Skeletal muscle tissue (tissue), 3 donors: ENCODE measurements at regions not wholly inside any gene's neighbourhood (a gene's known extent, or its start where the extent isn't known, plus 50 kb on each side); places are given as distances from the start of the nearest gene placed in this dataset.
"Not testable (repeated sequence)": the region's sequence is repeated elsewhere in the genome, so short reads cannot be mapped to it uniquely, and the experiment has no call there.

Experiments
- H3K27ac ChIP-seq: one replicate; pipeline ENCODE4 v1.7.0; 2013; ENCODE audit warnings: mild to moderate bottlenecking, low read depth, low read length, inconsistent platforms
- H3K27me3 ChIP-seq, 3 donors: one replicate each; pipeline ENCODE4 v1.7.0; 2013; ENCODE audit warnings: low read length in 3 of 3; ENCODE audit not compliant: control insufficient read depth in 3 of 3, insufficient read depth in 3 of 3
- H3K36me3 ChIP-seq, 3 donors: one replicate each; pipeline ENCODE4 v1.7.0; 2013; ENCODE audit warnings: low read length in 3 of 3; ENCODE audit not compliant: control insufficient read depth in 3 of 3, insufficient read depth in 3 of 3
- H3K4me1 ChIP-seq, 3 donors: one replicate each; pipeline ENCODE4 v1.7.0; 2013; ENCODE audit warnings: low read length in 3 of 3, mild to moderate bottlenecking in 3 of 3; ENCODE audit not compliant: control insufficient read depth in 3 of 3, insufficient read depth in 3 of 3
- H3K4me3 ChIP-seq, 3 donors: one replicate each; pipeline ENCODE4 v1.7.0; 2013; ENCODE audit warnings: low read length in 3 of 3
- H3K9ac ChIP-seq, 3 donors: one replicate each; pipeline ENCODE4 v1.7.0; 2013; ENCODE audit warnings: low read length in 3 of 3, mild to moderate bottlenecking in 3 of 3, moderate library complexity in 2 of 3, low read depth in 1 of 3
- H3K9me3 ChIP-seq, 3 donors: one replicate each; pipeline ENCODE4 v1.7.0; 2013; ENCODE audit warnings: low read length in 3 of 3; ENCODE audit not compliant: control insufficient read depth in 3 of 3
- donor health status: Osteomylitis.

DNA sequence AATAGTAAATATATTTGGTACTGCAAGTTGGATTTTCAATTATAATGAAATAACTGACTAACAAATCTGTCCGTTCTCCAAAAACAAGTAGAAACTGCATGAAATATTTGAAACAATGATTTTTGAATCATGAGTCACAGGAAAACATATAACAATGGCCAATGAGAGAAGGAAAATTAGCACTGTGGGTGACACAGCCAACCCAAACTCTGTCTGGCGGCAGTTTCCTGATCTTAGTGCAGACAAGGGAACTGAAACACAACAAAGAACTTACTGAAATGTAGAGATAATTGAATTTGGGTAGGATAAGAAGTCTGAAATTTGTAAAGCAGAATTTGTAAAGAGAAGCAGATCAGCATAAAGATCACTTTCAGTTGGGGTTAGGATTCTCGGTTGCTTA lies 2743.3 kb upstream of the PCDH20 start:
- Histone ChIP-seq H3K9me3 (no peaks in the 10 kb centered on the region), H3K9ac (no peak overlapping the region), H3K4me3 (no peak overlapping the region), H3K36me3 (no peaks in the 10 kb centered on the region), H3K27me3 (no peaks in the 10 kb centered on the region), H3K27ac (no peak overlapping the region), H3K4me1 (no peaks in the 10 kb centered on the region)

DNA sequence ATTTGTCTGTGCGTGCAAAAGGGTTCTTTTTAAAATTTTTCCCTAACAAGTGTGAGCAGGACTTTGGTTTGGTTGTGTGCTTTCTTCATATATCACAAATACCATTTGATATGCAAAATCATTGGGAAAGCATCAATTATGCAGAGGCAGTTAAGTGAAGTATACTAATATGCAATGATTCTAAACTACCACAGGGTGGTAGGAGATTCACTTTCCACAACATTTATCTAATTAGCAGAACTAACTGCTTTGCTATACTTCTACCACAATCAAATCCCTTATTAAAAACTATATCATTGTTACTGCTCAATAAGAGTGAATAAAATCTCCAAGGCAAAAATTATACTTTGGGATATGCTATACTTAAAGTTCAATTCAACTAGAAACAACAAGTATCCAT lies 2738.9 kb upstream of the PCDH20 start:
- Histone ChIP-seq H3K4me3 (no peak overlapping the region), H3K9ac (no peak overlapping the region), H3K27ac (no peak overlapping the region), H3K9me3 (no peaks in the 10 kb centered on the region), H3K4me1 (no peaks in the 10 kb centered on the region), H3K27me3 (no peaks in the 10 kb centered on the region), H3K36me3 (no peaks in the 10 kb centered on the region)

DNA sequence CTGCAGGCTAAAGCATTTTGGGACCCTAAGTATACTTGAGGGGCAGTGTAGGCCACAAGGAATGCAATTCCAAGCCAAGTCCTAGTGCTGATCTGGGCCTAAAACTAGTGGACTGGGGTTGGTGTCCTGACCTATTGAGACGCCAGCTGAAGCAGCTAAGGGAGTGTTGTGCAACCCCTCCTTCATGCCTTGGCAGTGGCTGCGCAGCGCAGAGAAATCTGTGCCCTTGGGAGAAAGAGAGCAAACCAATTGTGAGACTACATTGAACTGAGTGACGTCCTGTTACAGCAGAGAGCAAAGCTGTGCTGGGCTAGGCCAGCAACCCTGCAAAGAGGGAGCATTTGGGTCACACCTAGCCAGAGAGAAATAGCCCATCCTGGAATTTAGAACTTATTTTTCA lies 2715.0 kb upstream of the PCDH20 start:
- no peak overlapping the region for H3K27ac ChIP-seq
- H3K4me1 ChIP-seq: no peaks in the 10 kb centered on the region
- H3K9me3 ChIP-seq: no peaks in the 10 kb centered on the region

DNA sequence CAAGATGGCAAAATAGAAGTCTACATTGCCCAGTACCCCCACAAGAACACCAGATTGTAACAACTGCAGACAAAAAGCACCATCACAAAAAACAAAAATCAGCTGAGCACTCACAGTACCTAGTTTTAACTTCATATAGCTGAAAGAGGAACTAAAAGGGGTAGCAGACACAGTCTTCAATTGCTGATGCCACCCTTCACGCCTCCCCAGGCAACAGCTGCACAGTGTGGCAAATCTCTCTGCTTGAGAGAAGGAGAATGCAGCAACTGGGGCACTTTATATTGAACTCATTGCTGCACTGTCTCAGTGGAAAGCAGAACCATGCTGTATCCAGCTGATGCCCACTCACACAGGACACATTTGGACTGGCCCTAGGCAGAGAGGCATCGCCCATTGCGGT lies 2714.5 kb upstream of the PCDH20 start:
- H3K4me1 ChIP-seq: no peaks in the 10 kb centered on the region
- H3K36me3 ChIP-seq: no peaks in the 10 kb centered on the region
- no peak overlapping the region for H3K9ac ChIP-seq
- H3K9me3 ChIP-seq: no peaks in the 10 kb centered on the region
- no peaks in the 10 kb centered on the region for H3K27me3 ChIP-seq
- H3K4me3 ChIP-seq: no peak overlapping the region
- H3K27ac ChIP-seq: no peak overlapping the region

More for the DNA sequence above, 2715.0 kb upstream of the PCDH20 start:
- Histone ChIP-seq H3K36me3 (no peaks in the 10 kb centered on the region), H3K27me3 (no peaks in the 10 kb centered on the region), H3K9ac (no peak overlapping the region), H3K4me3 (no peak overlapping the region)

DNA sequence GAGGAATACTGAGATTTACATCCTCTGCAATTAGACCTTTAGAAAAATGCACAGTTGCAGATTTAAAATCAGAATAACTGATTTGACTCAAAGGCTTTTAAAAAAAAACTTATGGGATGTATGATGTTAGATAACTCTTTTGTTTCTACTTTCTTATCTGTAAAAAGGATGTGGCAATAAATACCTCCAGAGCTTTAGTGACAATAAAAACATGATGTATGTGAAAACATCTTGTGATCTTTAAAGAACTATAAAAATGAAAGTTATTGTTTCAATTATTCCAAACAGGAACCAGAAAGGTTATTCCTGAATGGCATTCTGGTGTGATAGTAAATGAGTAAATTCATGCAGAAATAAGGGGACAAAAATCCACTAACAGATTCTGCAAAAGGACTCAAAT lies 2712.2 kb upstream of the PCDH20 start:
- Histone ChIP-seq H3K36me3 (no peaks in the 10 kb centered on the region), H3K4me1 (no peaks in the 10 kb centered on the region), H3K27me3 (no peaks in the 10 kb centered on the region), H3K4me3 (no peak overlapping the region), H3K9ac (no peak overlapping the region), H3K27ac (no peak overlapping the region), H3K9me3 (no peaks in the 10 kb centered on the region)

DNA sequence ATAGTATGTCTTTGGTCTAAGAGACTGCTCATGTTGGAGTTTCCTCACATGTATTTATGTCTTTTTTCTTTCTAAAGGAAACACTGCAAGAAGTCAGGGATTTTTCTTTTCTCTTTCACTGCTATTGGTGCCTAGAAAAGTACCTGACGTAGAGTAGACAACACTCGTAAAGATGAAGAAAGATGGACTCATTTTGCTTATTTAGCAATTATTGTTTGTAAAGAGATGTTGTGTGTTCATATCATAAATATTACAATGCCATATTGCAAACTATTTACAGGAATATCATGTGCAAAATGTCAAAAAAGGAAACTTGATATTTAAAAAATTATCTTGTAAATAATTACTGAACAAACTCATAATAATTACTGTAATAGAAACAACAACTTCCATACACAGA lies 2711.5 kb upstream of the PCDH20 start:
- Histone ChIP-seq H3K36me3 (no peaks in the 10 kb centered on the region), H3K9me3 (no peaks in the 10 kb centered on the region), H3K27ac (no peak overlapping the region), H3K9ac (no peak overlapping the region), H3K4me1 (no peaks in the 10 kb centered on the region), H3K4me3 (no peak overlapping the region), H3K27me3 (no peaks in the 10 kb centered on the region)

DNA sequence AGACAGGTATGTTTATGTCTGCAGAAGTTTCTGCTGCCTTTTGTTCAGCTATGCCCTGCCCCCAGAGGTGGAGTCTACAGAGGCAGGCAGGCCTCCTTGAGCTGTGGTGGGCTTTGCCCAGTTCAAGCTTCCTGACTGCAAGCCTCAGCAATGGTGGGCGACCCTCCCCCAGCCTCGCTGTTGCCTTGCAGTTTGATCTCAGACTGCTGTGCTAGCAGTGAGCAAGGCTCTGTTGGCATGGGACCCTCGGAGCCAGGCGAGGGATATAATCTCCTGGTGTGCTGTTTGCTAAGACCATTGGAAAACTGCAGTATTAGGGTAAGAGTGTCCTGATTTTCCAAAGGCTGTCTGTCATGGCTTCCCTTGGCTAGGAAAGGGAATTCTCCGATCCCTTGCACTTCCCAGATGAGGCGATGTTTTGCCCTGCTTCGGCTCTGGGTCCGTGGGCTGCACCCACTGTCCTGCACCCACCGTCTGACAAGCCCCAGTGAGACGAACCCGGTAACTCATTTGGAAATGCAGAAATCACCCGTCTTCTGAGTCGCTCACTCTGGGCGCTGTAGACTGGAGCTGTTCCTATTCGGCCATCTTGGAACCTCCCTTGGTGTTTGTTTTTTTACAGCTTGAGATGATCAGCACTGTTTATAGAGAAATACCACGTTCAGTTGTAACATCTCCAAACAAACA lies 2705.5 kb upstream of the PCDH20 start:
- not testable (repeated sequence) for H3K4me3 ChIP-seq, H3K9me3 ChIP-seq, H3K27me3 ChIP-seq, H3K27ac ChIP-seq, H3K9ac ChIP-seq, H3K4me1 ChIP-seq, H3K36me3 ChIP-seq

DNA sequence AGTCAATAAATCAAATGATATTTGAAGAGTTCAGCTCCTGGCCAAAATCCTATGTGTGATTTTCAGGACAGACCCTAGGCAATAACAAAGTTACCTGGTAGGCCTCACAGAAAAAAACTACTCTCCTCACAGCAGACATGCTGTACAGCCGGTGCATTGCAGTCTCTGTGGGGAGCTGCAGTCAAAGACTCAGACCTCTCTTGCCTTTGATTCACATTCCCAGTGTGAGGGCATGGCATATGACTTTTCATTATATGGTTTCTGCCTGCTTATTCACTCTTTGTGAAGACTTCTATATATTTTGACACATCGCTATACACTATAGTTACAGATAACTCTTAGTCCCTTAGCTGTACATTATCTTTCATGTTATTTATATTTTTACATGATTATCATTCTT lies 2684.3 kb upstream of the PCDH20 start:
- no peak overlapping the region for H3K9ac ChIP-seq
- no peaks in the 10 kb centered on the region for H3K9me3 ChIP-seq
- no peaks in the 10 kb centered on the region for H3K36me3 ChIP-seq
- H3K27ac ChIP-seq: no peak overlapping the region
- H3K4me3 ChIP-seq: no peak overlapping the region
- no peaks in the 10 kb centered on the region for H3K4me1 ChIP-seq
- no peaks in the 10 kb centered on the region for H3K27me3 ChIP-seq

DNA sequence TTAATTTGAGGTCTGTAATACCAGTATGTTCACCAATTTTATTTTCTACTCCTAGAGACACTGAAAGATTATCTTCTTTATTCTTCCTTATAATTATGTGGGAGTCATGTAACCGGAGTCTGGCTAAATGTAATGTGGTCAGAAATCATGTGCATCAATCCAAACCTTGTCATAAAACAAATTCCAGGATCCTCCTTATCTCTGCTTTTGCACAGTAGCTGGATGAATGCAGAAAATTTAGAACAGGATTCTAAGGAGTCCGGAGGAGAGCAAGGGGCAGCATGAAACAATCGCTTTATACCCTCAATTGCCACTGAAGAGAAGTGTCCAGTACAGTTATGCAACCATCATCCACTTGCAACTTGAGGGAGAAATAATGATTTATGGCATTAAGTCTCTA lies 2674.7 kb upstream of the PCDH20 start:
- Histone ChIP-seq H3K4me3 (no peak overlapping the region), H3K9me3 (no peaks in the 10 kb centered on the region), H3K9ac (no peak overlapping the region), H3K27ac (no peak overlapping the region), H3K36me3 (no peaks in the 10 kb centered on the region), H3K4me1 (no peaks in the 10 kb centered on the region), H3K27me3 (no peaks in the 10 kb centered on the region)

DNA sequence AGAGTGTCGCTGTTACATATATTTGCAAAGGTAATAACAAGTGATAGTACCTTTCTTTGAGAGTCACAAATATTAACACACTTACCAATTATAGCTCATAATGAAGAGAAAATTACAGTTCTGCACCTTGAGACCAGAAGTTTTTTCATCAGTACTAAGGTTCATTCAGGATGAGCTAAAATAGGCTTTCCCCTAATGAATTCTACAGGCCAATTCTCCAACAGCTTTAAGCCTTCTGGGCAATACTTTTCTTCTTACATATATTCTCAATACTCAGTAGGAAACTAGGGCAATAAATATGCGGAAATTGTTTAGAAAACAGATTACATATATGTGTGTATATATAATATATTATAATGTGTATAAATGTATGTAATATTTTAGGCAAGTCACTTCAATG lies 2672.8 kb upstream of the PCDH20 start:
- Histone ChIP-seq H3K9ac (no peak overlapping the region), H3K27ac (no peak overlapping the region), H3K27me3 (no peaks in the 10 kb centered on the region), H3K36me3 (no peaks in the 10 kb centered on the region), H3K4me3 (no peak overlapping the region), H3K9me3 (no peaks in the 10 kb centered on the region), H3K4me1 (no peaks in the 10 kb centered on the region)

DNA sequence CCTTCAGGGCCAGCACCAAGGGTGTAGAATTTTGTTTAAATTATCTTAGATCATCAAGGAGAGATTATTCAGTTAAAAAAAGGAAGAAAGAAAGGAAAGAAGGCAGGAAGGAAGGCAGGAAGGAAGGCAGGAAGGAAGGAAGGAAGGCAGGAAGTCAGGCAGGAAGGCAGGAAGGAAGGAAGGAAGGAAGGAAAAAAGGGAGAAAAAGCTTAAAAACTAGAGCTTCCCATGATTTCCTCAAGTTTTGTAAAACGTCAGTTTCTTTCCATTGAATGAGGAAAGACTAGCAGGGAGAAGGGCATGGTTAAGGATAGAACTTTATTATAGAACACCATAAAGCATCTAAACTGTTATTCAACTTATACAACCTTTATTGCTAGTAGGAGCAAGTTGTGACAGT lies 2672.0 kb upstream of the PCDH20 start:
- no peaks in the 10 kb centered on the region for H3K9me3 ChIP-seq
- no peak overlapping the region for H3K9ac ChIP-seq
- no peaks in the 10 kb centered on the region for H3K27me3 ChIP-seq
- no peaks in the 10 kb centered on the region for H3K36me3 ChIP-seq
- no peak overlapping the region for H3K27ac ChIP-seq
- H3K4me1 ChIP-seq: no peaks in the 10 kb centered on the region
- no peak overlapping the region for H3K4me3 ChIP-seq
